ENCODE measurements at regions not wholly inside any gene's neighbourhood (a gene's known extent, or its start where the extent isn't known, plus 50 kb on each side); places are given as distances from the start of the nearest gene placed in this dataset.

- TF ChIP-seq TAF1 (IDR thresholded peaks at IDR 0.05; ENCODE audit: low read depth, low read length) (no peak), ASH2L (IDR thresholded peaks at IDR 0.05; ENCODE audit: low read length) (no peak), KDM5A (IDR thresholded peaks at IDR 0.05; ENCODE audit: low read length) (no peak), FOSL1 (IDR thresholded peaks at IDR 0.05; ENCODE audit: insufficient read depth, low read depth, low read length) (no peak), RXRA (IDR thresholded peaks at IDR 0.05; ENCODE audit: insufficient read depth, low read depth, low read length) (no peak), CHD7 (IDR thresholded peaks at IDR 0.05; ENCODE audit: insufficient replicate concordance, low read length) (no peak)
Measured at GRCh38 chr5:156154757-156155156, 172.2 kb upstream of the SGCD start (continued).

Data from H1 (cell line).